ENCODE measurements at regions not wholly inside any gene's neighbourhood (a gene's known extent, or its start where the extent isn't known, plus 50 kb on each side); places are given as distances from the start of the nearest gene placed in this dataset.
"Not testable (repeated sequence)": the region's sequence is repeated elsewhere in the genome, so short reads cannot be mapped to it uniquely, and the experiment has no call there.

GRCh38 chr2:117562654-117563053 is 251.8 kb upstream of the DDX18 start:
- DNase-seq, result no peak

GRCh38 chr2:117571590-117572349 is 242.7 kb upstream of the DDX18 start:
- no peak for DNase-seq

DNA sequence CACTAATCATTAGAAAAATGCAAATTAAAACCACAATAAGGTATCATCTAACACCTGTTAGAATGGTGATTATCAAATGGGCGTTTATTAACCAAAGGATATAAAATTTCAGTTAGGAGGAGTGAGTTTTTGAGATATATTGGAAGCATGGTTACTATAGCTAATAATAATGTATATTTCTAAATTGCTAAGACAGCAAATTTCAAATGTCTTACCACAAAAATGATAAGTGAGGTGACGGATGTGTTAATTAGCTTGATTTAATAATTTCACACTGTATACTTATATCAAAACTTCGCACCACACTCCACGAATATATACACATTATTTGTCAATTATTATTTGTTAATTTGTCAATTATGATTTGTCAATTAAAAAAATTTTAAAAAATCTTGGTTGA is 227.2 kb upstream of the DDX18 start:
- DNase-seq, result no peak

DNA sequence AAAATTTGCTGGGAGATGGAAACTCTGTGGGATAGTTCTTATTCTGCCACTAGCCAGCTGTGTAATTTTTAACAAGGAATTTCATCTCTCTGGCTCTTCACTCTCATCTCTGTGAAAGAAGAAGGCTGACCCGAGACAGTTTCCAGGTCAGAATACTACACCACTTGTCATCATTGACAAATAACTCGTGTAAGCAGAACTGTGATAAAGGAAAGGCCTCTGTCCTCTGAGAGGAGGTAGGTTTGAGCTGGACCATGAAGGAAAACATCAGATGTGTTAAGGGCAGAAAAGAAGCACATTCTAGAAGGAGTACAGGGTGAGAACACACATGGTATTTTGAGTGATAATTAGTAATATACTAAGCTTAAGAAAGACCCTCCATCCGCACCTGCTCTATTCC is 211.4 kb upstream of the DDX18 start:
- DNase-seq, result no peak

DNA sequence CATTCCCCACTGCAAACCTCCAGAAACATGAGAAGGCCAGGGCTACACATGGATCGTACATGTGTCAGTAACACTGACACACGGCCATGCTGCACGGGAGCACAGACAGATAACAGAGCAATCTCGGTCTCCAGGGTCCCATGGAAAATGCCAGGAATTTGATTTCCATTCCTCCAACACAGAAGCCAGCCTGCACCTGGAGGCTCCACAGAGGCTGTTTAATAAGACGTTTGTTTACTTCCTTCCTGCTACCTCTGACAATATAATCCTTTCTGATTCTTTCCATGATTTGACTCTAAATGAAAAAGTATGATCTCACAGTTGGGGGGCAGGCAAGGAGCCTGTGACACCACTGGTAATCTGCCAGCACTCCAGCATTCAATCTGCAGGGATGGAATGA is 210.9 kb upstream of the DDX18 start:
- DNase-seq, result no peak

- DNase-seq, result no peak
These were observed 207.3 kb upstream of the DDX18 start for GRCh38 chr2:117607202-117607601.

DNA sequence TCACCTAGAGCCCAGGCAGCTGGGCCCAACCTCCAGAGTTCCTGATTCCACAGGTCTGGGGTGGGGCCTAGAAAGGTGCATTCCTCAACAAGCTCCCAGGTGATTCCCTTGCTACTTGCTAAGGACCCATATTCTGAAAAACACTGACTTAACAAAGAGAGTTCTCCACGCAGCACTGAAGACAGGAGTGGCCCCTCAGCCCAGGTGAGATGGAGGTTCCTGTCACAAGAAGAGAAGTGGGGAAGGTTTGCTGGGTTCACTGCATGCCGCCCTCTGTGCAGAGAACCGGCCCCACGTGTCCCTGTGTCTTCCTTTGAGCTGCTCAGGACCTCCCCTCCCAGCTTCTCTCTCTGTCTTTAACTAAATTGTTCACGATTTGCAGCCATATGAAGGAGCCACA is 201.4 kb upstream of the DDX18 start:
- no peak for DNase-seq

DNA sequence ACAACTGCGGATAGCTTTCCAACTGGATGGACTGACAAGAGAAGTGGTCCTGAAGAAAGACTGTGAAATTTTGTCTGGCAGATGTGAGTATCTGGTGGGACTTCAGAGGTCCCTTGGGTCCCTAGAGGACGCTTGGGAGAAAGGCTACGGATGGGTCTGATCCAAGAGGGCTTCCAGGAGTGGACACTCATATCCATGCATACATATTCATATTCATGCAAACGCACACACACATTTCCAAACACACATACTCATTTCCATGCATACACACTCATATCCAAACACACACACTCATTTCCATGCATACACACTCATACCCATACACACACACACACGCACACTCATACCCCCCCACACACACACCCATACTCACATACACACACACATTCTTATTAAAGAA is 200.2 kb upstream of the DDX18 start:
- no peak for DNase-seq

- DNase-seq, result no peak
These were observed 199.5 kb upstream of the DDX18 start for GRCh38 chr2:117614823-117615534.

DNA sequence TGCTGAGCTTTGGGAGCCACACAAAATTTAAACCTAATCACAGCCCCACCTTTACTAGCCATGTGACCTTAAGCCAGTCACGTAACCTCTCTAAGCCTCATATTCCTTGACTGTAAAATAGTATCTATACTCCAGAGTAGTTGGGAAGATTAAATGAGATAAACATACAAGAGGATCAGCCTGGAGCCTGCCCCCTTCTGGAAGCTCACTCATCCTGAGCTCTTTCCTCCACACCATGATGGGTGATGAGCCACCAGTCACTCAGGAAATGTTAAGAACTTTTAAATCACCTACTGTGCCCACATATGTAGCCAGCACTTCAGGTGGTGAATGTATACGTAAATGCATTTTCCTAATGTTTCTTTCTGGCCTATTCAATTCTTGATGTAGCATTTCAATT is 195.9 kb upstream of the DDX18 start:
- DNase-seq, result no peak

- no peak for DNase-seq
These were observed 193.2 kb upstream of the DDX18 start for GRCh38 chr2:117621326-117621725.

- not testable (repeated sequence) for DNase-seq
These were observed 191.3 kb upstream of the DDX18 start for GRCh38 chr2:117623175-117623574.

- DNase-seq, result no peak
These were observed 183.1 kb upstream of the DDX18 start for GRCh38 chr2:117631152-117631945.

DNA sequence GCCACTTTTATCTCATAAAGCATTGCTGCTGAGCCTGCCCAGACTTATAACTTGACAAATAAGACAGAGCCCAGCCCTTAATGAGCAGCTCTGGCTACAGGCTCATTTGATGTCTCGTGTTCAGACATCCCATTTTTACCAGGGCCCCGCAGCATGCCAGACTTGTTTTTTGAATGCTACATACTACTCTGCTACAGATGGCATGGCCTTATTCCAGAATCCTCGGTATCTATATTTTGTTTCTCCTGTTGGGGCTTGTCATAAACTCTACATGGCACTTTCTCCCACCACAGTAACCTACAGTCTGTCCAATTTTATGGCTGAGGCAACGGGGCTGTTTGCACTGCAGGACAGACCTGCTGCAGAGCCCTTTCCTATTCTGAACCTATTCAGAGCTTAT is 179.0 kb upstream of the DDX18 start:
- no peak for DNase-seq

DNA sequence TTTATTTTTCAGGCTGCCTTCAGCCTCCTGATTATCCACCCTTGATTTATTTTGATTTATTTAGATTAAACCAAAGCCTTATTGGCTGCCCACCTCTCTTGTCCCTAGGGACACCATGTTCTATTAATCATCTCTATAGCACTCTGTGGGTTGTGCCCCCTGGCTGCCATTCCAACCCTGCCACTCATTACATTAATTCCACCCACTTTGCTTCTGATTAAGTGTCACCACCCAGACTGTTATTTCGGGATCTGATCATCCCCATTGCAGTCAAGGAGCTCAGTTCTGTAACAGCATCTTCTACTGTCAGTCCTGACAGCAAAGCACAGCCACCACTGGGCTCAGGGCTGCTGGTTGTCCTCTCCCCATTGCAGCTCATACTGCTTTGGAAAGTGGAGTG is 175.1 kb upstream of the DDX18 start:
- DNase-seq, result no peak

- DNase-seq, result no peak
These were observed 170.1 kb upstream of the DDX18 start for GRCh38 chr2:117644403-117644802.

DNA sequence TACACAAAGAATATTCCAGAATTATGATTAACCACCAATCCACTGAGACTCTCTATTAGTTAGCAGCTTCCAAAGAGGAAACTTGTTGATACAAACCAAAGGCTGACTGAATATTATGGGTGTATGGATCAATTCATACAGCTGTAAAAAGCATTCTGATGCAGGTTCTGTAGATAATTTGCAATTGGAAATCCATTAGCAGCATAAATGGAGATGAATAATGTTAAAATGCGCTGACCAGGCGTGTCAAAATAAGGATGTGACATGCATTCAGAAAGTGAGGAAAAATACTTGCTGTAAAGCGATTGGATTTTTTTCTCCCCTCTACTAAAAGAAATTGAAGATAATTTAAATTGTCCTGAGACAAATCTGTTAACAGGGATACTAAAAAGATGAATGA is 169.0 kb upstream of the DDX18 start:
- DNase-seq, result no peak

- DNase-seq, result no peak
These were observed 168.4 kb upstream of the DDX18 start for GRCh38 chr2:117646099-117646498.

GRCh38 chr2:117646872-117647271 is 167.6 kb upstream of the DDX18 start:
- DNase-seq, result no peak

GRCh38 chr2:117656546-117656945 is 157.9 kb upstream of the DDX18 start:
- DNase-seq, result no peak

- no peak for DNase-seq
These were observed 152.9 kb upstream of the DDX18 start for GRCh38 chr2:117661619-117662018.

- no peak for DNase-seq
These were observed 140.3 kb upstream of the DDX18 start for GRCh38 chr2:117674172-117674571.

- DNase-seq, result no peak
These were observed 134.5 kb upstream of the DDX18 start for GRCh38 chr2:117679952-117680351.

GRCh38 chr2:117684919-117685318 is 129.6 kb upstream of the DDX18 start:
- no peak for DNase-seq

Measured in GDM1 (cell line).